Germinal center (tissue), 1 donor: ENCODE measurements at regions not wholly inside any gene's neighbourhood (a gene's known extent, or its start where the extent isn't known, plus 50 kb on each side); places are given as distances from the start of the nearest gene placed in this dataset.
A peak's percentile ranks its signal among the peaks of the same experiment; 100 is the strongest.

Experiments
- DNase-seq: peaks from one replicate; pipeline ENCODE4 v3.0.0; 2012; ENCODE audit warnings: mixed read lengths, low spot score

DNA sequence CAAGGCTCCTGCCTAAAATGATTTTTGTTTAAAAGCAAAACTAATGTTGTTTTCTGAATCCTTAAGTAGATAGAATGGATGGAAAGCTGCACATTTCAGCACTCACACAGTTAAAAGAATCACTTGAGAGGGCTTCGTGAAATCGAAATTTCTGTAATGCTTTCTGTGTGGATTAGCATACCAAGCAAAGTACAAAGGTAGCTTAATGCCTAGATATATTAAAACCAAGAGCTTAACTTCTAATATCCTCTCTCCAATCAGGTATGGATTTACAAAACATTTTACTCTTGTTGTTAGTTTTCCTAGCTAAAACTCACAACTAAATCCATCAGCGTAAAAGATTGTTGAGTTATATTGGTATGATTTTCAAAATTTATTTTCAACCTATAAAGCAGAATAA lies 378.8 kb upstream of the PRMT6 start:
- DNase-seq, result no peak

DNA sequence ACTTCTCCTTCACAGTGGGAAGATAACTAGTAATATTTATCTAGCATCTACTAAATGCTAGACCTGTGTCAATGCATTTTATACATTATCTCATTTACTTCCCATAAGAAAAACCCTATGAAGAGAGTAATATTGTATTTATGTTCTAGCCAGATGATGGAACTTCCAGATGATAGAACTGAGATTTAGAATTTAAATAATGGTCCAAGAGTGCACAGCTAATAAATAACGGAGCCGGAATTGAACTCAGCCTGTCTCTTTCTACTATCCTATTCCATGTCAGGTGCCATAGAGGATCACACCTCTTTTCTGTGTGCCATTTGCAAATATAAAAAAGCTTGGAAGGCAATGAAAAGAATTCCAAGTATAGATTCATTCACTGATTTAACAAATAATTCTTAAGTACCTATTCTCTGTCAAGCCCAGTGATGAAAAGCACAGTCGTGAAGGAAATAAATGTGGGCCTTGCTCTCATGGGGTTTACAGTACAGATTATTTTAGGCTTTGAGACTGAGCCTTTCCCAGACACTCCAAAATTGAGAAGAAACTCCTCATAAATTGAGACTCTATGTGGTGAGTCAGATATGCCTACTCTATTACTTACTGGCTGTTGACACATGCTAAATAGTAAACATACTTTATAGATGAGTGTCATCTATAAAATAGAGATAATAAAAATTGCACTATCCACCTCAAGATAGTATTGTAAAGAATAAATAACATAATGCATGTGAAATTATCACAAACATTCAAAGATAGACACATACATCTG lies 378.0 kb upstream of the PRMT6 start:
- no peak for DNase-seq

DNA sequence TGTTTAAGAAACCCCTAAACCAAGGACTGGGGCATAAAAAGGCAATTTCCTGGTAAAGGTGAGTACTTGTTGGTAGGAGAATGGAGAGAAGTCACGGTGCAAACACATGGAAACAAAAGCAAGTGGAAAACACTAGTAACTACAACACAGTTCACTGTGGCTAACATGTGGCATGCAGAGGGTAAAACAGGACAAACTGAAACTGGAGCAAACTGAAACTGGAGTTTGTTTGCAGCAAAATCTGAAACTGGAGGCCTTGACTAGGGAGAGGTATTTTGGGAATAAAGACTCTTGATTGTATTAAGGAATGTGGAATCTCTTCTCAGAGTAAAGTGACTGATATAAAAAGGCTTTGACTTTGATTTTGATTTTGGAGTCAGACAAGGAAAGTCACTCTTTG lies 376.3 kb upstream of the PRMT6 start:
- DNase-seq, result no peak

DNA sequence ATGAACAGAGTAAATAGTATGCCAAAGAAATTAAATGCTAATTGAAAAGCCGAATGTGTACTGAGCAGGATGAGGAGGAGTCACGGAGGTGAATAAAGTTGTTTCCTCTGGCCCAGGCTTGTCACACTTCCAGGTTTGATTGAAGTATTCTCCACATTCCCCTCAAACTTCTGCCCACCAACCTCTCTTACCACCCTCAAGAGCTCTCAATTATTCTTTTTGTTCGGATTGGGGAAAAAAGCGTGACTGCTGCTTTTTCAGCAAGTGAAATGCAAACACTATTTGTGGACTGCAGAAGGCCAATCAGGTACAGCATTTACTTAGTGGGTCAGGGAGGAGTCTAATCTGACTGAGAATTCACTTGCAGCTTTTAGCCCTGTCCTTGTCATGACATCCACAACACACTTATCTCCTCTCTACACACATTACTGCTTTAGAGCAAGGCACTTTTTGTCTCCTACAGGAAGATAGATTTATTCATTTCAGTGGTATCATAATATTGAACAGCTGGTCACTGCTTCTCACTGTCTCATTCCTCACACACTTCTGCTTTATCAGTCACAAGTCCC lies 375.6 kb upstream of the PRMT6 start:
- DNase-seq, result no peak

DNA sequence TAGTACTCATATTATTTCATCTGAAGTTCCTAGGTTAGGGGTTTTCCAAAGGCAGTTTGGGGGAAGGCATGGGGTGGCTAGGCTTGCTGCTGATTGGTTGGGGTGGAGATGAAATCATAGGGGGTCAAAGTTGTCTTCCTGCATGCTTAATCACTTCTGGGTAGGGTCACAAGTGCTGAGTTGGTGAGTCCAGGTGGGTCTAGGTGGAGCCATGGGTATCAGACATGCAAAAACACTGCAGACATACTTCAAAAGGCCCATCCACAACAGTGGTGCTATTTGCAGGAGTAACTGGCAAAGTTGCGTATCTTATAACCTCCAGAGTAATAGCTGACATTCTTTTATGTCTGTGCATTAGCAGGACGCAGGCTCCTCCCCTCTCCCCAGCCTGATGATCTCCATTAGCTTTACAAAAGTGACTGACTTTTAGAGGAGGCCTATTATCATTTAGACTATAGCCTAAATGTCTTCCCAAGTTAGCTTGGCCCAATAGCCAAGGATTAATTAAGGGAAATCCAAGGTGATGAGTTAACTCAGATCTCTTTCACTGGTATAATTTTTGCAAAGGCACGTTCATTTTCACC lies 374.4 kb upstream of the PRMT6 start:
- no peak for DNase-seq

DNA sequence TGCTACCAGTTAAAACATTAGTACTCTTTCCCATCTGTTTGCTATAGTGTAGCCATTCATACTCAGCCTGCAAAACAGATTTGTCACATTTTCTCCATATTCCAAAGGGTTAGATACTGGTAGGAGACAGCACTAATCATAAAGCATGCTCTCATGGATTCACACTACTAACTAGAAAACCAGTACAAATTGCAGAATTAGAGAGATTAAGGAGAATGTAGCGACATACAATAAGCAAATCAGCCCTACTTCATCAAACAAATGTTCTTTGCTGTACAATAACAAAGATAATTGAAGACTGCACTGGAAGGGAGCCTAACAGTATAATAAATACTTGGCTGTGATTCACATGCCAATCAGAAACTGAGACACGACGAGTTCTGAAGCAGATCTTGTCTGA lies 368.0 kb upstream of the PRMT6 start:
- DNase-seq, result no peak

DNA sequence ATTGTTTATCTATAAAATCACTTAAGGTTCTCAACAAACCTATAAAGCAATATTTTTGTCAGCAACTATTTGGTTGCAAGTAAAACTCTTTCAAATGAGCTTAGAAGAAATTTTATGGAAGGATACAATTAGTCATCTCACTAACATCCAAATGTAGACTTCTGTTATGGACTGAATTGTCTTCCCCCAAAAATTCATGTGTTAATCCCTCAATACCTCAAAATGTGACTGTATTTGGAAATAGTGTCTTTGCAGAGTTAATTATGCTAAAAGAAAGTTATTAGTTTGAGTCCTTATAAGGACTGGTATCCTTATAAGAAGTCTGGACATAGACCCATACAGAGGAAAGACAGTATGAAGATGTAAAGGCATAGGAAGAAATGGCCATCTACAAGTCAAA lies 357.8 kb upstream of the PRMT6 start:
- DNase-seq, result no peak

DNA sequence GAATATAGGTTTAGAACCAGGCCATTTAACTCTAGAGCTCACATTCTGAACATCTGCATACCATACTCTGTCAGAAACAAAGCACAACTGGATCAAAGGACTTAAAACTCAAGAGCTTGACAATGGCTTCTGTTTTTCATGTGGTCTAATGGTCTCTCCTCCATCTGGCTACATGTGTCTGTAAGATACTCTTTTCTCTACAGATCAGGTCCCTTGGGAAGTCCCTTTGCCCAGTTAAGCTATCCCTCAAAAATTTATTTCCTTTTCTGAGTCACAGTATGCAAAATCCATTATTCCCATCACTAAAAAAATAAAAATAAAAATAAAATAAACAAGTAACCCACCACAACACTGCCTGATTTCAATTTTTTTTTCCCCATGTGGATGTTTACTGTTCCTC lies 357.0 kb upstream of the PRMT6 start:
- no peak for DNase-seq

DNA sequence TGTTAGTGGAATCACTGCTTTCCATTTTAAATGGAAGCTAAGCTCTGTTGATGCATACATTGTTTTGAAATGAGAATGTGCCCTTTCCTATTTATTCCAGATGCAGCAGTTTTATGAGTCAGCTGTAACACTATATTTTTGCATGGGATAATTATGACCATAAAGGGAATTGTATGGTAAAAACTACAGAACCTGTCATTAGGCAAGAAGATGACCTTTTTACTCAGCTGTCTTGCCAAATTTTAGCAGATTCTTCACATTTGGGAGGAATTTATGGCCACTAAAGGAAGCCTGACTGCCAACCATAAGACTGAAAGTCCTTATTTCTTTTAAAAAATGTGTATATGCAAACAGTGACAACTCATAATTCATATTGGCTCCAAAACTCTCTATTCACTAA lies 356.3 kb upstream of the PRMT6 start:
- no peak for DNase-seq

DNA sequence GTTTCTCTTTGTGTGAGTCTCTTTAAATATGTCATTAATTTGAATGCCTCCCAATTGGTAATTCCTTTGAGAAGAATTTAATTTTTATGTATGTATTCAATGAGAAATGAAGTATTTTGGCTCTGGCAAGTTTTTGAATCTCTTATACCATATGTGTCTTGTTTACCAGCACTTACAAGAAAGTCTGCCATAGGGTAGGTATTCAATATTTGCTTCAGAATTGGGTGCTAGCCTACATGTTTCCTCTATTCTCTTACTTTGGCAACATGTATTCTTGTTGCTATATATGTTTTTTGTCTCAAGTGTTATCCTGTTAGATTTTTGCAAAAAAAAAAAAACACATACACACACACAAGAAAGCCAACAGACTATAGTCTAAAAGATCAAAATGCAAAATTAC lies 350.5 kb upstream of the PRMT6 start:
- DNase-seq, result no peak

DNA sequence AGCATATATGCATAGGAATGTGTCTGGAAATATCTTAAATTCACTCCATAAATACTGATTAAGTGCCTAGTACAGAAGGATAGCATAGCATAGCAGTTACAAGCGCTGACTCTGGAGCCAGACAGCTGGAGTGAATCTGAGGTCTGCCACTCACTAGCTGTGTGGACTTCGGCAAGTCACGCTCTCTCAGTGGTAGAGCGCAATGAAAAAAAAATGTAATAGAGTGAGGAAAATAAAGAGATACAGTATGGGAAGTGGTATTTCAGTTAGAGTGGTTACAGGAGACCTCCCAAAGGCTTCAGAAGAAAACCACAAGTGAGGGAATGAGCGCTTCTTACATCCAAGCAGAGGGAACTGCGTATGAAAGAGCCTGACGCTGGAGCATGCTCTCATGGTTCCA lies 338.9 kb upstream of the PRMT6 start:
- DNase-seq, result no peak

DNA sequence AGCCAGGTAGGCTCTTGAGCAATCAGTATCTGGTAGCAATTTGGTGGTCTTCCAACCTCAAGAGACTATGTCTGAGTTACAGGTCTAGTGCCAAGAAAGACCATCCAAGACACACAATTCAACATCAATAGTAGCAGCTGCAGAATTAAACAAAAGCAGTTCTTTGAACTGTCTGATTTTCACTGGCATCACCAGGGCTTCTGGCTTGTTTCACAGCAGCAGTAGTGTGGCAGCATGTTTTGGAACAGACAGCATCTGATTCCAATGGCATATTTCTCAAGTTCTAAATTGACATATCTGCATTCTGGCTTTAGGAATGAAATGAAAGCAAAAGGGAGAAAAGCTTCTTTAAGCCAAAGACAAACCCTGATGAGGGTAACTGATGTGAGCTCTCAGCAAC lies 334.7 kb upstream of the PRMT6 start:
- DNase-seq, result no peak

DNA sequence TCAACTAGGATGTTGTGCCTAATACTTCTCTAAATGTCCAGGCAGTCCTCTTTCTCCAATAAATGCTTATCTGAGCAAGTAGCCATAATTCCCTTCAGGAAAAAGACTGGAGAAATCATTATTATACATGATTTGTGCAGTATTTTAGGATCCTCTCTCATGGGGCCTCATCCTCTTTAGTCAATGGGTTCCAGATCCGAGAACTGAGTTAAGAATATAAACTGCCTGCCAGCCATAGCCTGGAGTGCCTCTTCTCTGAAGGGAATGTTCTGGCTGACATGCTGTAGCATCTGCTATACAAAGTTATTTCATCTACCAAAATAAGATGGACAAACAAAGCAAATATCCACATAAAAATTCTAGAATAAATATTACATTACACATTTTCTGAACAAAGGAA lies 334.0 kb upstream of the PRMT6 start:
- no peak for DNase-seq

DNA sequence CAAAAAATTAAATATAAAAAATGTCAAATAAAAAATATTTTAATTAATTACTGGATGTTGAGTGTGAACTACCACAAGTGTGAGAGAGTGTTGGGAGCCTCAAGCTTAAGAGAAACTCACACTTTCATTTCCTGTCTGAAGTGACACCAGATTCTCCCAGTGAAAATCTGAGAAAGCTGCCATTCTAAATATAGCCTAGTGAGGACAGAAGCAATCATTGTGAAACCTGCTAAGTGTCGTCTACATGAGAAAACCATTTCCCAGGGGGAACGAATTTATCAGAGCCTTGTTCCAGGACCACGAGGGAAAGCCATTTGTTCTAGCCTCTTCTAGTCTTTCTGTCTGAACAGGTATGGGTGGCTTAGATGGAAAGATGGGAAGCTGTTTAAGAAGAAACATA lies 329.3 kb upstream of the PRMT6 start:
- no peak for DNase-seq

DNA sequence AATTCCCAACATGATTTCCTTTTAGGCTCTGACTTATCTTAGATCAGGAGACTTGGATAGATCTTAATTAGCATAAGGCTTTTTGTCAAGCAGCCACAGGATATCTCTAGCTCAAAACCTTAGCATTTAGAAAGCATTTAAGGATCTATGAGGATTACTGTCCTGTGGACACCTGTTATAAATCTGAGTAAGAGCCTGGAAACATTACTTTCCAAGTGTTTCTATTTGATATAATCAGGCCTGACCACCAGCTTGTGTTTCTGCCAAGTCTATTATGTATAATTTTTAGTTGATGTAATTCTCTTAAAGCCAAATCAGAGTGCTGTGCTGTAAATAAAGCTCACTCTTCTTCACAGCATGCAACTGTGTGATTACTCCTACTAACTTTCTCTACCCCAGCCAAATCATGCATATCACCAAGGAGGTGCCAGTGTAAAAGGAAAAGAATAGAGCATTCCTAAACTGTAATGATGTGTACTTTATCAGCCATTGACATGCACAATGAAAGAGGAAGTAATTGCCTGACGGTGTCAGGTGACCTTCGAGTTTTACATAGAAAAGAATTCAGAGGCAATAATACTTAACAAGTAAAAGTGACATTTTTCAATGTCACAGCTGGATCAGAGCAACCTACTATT lies 309.9 kb upstream of the PRMT6 start:
- DNase-seq, result peak; percentile 1

DNA sequence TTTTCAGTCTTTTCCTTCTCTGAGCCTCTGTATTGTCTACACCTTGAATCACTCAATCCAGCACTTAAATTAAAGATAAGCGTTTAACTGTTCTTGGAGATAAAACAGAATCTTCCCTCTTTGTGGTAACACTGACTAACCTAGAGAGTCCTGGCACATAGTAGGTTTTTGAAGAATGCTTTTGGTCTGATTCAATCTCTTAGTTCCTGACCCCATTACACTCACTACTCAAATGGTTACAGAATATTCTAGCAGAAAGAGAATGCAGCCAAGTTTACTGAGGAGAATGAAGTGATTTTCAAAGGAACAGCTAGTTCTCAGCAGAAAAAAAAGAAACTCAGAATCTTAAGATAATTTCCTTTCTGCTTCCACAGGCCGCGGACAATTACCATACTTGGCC lies 309.2 kb upstream of the PRMT6 start:
- DNase-seq, result no peak

DNA sequence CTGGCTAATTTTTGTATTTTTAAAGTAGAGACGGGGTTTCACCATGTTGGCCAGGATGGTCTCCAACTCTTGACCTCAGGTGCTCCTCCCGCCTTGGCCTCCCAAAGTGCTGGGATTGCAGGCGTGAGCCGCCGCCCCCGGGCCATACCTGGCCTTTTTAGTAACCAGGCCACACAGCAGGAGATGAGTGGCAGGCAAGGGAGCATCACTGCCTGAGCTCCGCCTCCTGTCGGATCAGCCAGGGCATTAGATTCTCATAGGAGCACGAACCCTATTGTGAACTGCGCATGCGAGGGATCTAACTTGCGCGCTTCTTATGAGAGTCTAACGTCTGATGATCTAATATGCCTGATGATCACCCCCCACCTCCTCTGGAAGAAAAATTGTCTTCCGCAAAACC lies 308.7 kb upstream of the PRMT6 start:
- DNase-seq, result no peak

DNA sequence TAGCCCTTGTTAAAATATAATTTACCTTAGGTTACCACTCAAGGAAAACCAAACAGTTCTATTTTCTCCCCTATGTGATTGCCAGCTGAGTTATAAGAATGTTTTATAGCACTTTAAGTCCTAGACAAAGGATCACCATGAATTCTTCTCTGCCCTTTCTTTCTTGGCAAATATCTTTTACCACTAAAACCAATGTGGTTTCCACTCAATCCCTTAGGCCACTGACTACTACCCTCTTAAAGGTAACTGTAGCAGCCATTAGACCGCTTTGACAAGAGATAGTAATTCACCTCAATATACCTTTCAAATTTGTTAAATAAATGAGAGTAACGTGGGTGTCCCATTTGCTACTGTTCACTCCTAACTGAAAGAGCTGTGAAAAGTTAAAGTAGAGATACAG lies 307.9 kb upstream of the PRMT6 start:
- no peak for DNase-seq

DNA sequence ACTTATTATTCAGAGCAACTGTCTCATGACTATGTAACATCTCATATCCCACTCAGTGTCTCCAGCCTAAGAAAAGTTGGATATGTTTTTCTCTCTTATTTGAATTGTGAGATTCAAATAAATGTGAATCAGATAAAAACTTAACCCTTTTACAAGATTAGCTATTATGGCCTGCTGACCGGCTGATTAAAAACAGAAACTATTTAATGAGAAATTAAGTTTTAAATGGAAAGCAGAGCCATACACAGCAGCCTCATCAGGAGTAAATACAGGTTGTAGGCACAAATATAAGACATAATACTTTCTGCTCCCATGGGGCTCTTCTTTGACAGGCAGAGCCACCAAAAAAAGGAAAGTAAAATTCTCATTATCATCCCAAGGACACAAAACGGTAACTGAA lies 307.0 kb upstream of the PRMT6 start:
- DNase-seq, result no peak

DNA sequence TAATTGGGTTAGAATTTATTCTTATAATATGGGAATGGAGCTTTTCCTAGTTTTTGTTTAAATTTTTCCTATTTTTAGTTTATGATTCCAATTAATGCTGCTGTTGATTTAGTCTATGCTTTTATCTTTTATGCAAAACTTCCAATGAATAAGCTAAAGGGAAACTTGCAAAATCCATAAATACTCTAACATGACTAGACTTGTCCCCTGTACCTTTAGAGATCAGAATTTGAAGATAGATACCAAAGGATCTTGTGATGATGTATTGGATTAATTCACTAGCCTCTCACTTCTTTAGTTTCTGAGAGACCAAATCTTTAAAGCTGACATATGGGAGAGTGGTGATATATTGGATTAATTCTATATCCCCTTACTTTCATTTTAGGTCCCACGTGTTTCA lies 306.6 kb upstream of the PRMT6 start:
- no peak for DNase-seq

DNA sequence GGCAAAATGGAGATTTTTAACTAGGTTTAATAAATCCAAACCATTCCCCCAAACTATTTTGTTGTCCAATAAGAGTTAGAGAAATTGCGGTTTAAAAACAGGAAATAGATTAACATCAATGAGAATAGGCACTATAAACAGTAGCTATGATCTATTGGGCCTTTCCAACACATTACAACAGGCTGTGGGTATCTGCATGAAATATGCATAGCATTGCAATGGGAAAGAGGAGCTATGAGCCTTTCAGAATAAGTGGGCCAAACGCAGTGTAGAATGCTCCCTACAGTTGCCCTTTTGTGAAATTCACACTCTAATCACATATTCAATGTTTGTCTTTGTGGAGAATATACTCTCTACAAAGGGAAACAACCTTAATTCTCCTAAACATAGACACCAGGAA lies 305.5 kb upstream of the PRMT6 start:
- DNase-seq, result no peak

DNA sequence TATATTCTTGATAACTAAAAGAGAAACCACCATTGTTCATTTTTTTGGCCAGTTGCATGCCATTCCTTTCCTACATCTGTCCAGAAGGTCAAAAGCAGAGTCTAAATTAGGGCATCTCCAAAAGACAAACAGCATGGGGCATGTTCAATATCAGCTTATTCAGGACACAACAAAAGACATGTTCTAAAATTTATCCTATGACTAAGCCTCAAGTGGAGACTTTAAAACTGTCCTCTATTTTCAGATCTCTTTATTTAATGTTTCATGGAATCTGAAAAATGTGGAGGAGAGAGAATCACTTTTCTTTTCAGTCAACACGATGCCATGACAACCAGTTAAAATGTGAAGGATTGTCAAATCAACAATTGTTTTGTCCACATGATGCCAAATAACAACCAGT lies 303.4 kb upstream of the PRMT6 start:
- DNase-seq, result no peak

DNA sequence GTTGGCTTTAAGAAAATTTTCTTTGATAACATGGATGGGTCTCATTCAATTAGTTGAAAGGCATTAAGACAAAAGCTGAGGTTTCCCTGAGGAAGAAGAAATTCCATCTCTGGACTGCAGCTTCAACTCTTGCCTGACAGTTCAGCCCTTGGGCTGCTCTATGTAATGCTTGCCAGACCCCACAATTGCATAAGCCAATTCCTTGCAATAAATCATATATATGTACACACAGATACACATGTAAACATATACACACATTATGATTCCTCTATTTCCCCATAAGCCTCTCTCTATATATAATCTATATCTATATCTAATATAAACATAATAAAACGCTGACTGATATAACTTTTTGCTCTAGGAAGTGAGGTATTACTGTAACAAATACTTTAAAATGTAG lies 301.5 kb upstream of the PRMT6 start:
- DNase-seq, result no peak
